OCI-LY1 (cell line): ENCODE measurements at regions not wholly inside any gene's neighbourhood (a gene's known extent, or its start where the extent isn't known, plus 50 kb on each side); places are given as distances from the start of the nearest gene placed in this dataset.

Experiments used
- H2AFZ ChIP-seq: fragments of 200-600 bp; sonication (generic), shearing (Covaris generic); 2 replicates; pipeline ENCODE4 v1.6.0; 2014; ENCODE audit warnings: antibody characterized with exemption, mild to moderate bottlenecking, low read length
- H3F3A ChIP-seq: fragments of 200-600 bp; sonication (generic), shearing (Covaris generic); 2 replicates; pipeline ENCODE4 v1.6.0; 2014; ENCODE audit warnings: mild to moderate bottlenecking, antibody characterized with exemption, low read length, moderate library complexity; ENCODE audit not compliant: insufficient read depth
- H3K27ac ChIP-seq: fragments of 200-600 bp; sonication (generic); 2 replicates; pipeline ENCODE4 v1.5.1; 2014; ENCODE audit warnings: low read length, mixed run types, mild to moderate bottlenecking, low read depth; ENCODE audit not compliant: poor library complexity, severe bottlenecking
- H3K27me3 ChIP-seq: fragments of 200-600 bp; sonication (generic); 2 replicates; pipeline ENCODE4 v1.6.0; 2014; ENCODE audit warnings: antibody characterized with exemption, mild to moderate bottlenecking, low read length, moderate library complexity; ENCODE audit not compliant: insufficient read depth
- H3K36me3 ChIP-seq: fragments of 200-600 bp; sonication (generic); 2 replicates; pipeline ENCODE4 v1.6.1; 2014; ENCODE audit warnings: mild to moderate bottlenecking, antibody characterized with exemption, low read length, moderate library complexity, mixed read lengths; ENCODE audit not compliant: insufficient read depth
- H3K4me1 ChIP-seq: fragments of 200-600 bp; sonication (generic); 2 replicates; pipeline ENCODE4 v1.5.1; 2014; ENCODE audit warnings: mild to moderate bottlenecking, low read length, moderate library complexity; ENCODE audit not compliant: insufficient read depth, severe bottlenecking
- H3K4me2 ChIP-seq: fragments of 200-600 bp; sonication (generic), shearing (Covaris generic); 2 replicates; pipeline ENCODE4 v1.6.1; 2014; ENCODE audit warnings: low read length
- H3K4me3 ChIP-seq: fragments of 200-600 bp; sonication (generic); 2 replicates; pipeline ENCODE4 v1.5.1; 2014; ENCODE audit warnings: low read length, low read depth, mild to moderate bottlenecking, mixed read lengths; ENCODE audit not compliant: poor library complexity, severe bottlenecking
- H3K79me2 ChIP-seq: fragments of 200-600 bp; shearing (Covaris generic); 2 replicates; pipeline ENCODE4 v1.6.1; 2016; ENCODE audit warnings: mixed run types, low read length, mixed read lengths; ENCODE audit not compliant: insufficient read depth
- H3K9ac ChIP-seq: fragments of 200-600 bp; sonication (generic), shearing (Covaris generic); 2 replicates; pipeline ENCODE4 v1.6.1; 2014; ENCODE audit warnings: mild to moderate bottlenecking, low read length, mixed read lengths
- H3K9me2 ChIP-seq: fragments of 200-600 bp; sonication (generic), shearing (Covaris generic); 2 replicates; pipeline ENCODE4 v1.6.1; 2014; ENCODE audit warnings: low read depth, mild to moderate bottlenecking, low read length, mixed read lengths
- H3K9me3 ChIP-seq: fragments of 200-600 bp; shearing (Covaris generic); 2 replicates; pipeline ENCODE4 v1.6.1; 2014; ENCODE audit warnings: low read length, mixed read lengths
- H4K20me1 ChIP-seq: fragments of 200-600 bp; sonication (generic), shearing (Covaris generic); 2 replicates; pipeline ENCODE4 v1.6.0; 2016; ENCODE audit warnings: mild to moderate bottlenecking, low read length; ENCODE audit not compliant: insufficient read depth
- CTCF ChIP-seq: fragments of 200-600 bp; sonication (generic), shearing (Covaris generic); IDR thresholded peaks from 2 replicates; pipeline ENCODE4 v1.5.1; 2017; ENCODE audit warnings: mild to moderate bottlenecking, antibody characterized with exemption, low read length, moderate library complexity, mixed read lengths
- EZH2 ChIP-seq: fragments of 200-600 bp; sonication (generic), shearing (Covaris generic); IDR thresholded peaks from 2 replicates; pipeline ENCODE4 v1.8.0; 2017; ENCODE audit warnings: borderline replicate concordance, mixed run types, mild to moderate bottlenecking, antibody characterized with exemption, low read length, moderate library complexity, mixed read lengths

- H3K79me2 ChIP-seq = no peaks in the 10 kb centered on the region
- no peak overlapping the region for H3K27ac ChIP-seq
- no peaks in the 10 kb centered on the region for H4K20me1 ChIP-seq
- H3K27me3 ChIP-seq = no peaks in the 10 kb centered on the region
- H2AFZ ChIP-seq = no peak overlapping the region
- H3K4me3 ChIP-seq = no peak overlapping the region
- H3K9ac ChIP-seq = no peak overlapping the region
- H3K9me2 ChIP-seq = no peaks in the 10 kb centered on the region
- no peaks in the 10 kb centered on the region for H3K9me3 ChIP-seq
- H3K4me2 ChIP-seq = no peak overlapping the region
- no peaks in the 10 kb centered on the region for H3F3A ChIP-seq
- no peak for TF ChIP-seq EZH2
- TF ChIP-seq CTCF = no peak
- H3K36me3 ChIP-seq = no peaks in the 10 kb centered on the region
- no peaks in the 10 kb centered on the region for H3K4me1 ChIP-seq
Observed at GRCh38 chr5:124264499-124264898, 481.9 kb downstream of the ZNF608 start.

GRCh38 chr5:124263680-124264491, 482.6 kb downstream of the ZNF608 start:
- H4K20me1 ChIP-seq = no peaks in the 10 kb centered on the region
- TF ChIP-seq EZH2 = no peak
- TF ChIP-seq CTCF = no peak
- no peak overlapping the region for H3K4me3 ChIP-seq
- no peak overlapping the region for H3K4me2 ChIP-seq
- H3K9me2 ChIP-seq = no peaks in the 10 kb centered on the region
- no peak overlapping the region for H3K27ac ChIP-seq
- no peak overlapping the region for H3K9ac ChIP-seq
- no peaks in the 10 kb centered on the region for H3K36me3 ChIP-seq
- no peaks in the 10 kb centered on the region for H3K4me1 ChIP-seq
- H3K79me2 ChIP-seq = no peaks in the 10 kb centered on the region
- H2AFZ ChIP-seq = no peak overlapping the region
- H3K27me3 ChIP-seq = no peaks in the 10 kb centered on the region
- H3K9me3 ChIP-seq = no peaks in the 10 kb centered on the region
- no peaks in the 10 kb centered on the region for H3F3A ChIP-seq

- Histone ChIP-seq H3K4me1 (no peaks in the 10 kb centered on the region), H3K27ac (no peak overlapping the region), H4K20me1 (no peaks in the 10 kb centered on the region), H3K9me2 (no peaks in the 10 kb centered on the region), H3K9ac (no peak overlapping the region), H2AFZ (no peak overlapping the region), H3K4me3 (no peak overlapping the region), H3K79me2 (no peaks in the 10 kb centered on the region), H3K4me2 (no peak overlapping the region), H3K27me3 (no peaks in the 10 kb centered on the region), H3K36me3 (no peaks in the 10 kb centered on the region), H3F3A (no peaks in the 10 kb centered on the region), H3K9me3 (no peaks in the 10 kb centered on the region)
- no peak for TF ChIP-seq EZH2
- TF ChIP-seq CTCF = no peak
Observed at GRCh38 chr5:124262991-124263571, 483.4 kb downstream of the ZNF608 start.
